ENCODE measurements at regions not wholly inside any gene's neighbourhood (a gene's known extent, or its start where the extent isn't known, plus 50 kb on each side); places are given as distances from the start of the nearest gene placed in this dataset.

GRCh38 chr6:14278006-14278405 lies 160.4 kb downstream of the CD83 start (continued):
- no peak for TF ChIP-seq USF2 (CRISPR knock-in tag; IDR thresholded peaks at IDR 0.05)
- TF ChIP-seq ZNF512 (CRISPR knock-in tag; IDR thresholded peaks at IDR 0.05; ENCODE audit: borderline replicate concordance), result no peak
- TF ChIP-seq E2F4 (CRISPR knock-in tag; IDR thresholded peaks at IDR 0.05; ENCODE audit: borderline replicate concordance, low read depth), result no peak
- no peak for TF ChIP-seq KAT7 (CRISPR knock-in tag; IDR thresholded peaks at IDR 0.05; ENCODE audit: borderline replicate concordance)
- no peak for TF ChIP-seq MAX (CRISPR knock-in tag; IDR thresholded peaks at IDR 0.05)
- TF ChIP-seq TEAD1 (CRISPR knock-in tag; IDR thresholded peaks at IDR 0.05), result no peak

GRCh38 chr6:14278446-14278845 lies 160.9 kb downstream of the CD83 start:
- Mint-ChIP-seq H3K27me3 (ENCODE audit: low read depth) (peaks cover 39% of the 10 kb centered on the region), H3K9me3 (peaks cover 9% of the 10 kb centered on the region), H3K36me3 (peaks cover 8% of the 10 kb centered on the region; the same call in 1 of the 2 replicates), H3K4me3 (no peak overlapping the region), H3K27ac (no peak overlapping the region), H3K4me1 (peaks cover 45% of the 10 kb centered on the region)
- CTCF ChIA-PET, result no interaction called here
- TF ChIP-seq PRRX2 (CRISPR knock-in tag; IDR thresholded peaks at IDR 0.05) (no peak), ATF6 (CRISPR knock-in tag; IDR thresholded peaks at IDR 0.05) (no peak), KAT7 (CRISPR knock-in tag; IDR thresholded peaks at IDR 0.05; ENCODE audit: borderline replicate concordance) (no peak), ZBTB43 (CRISPR knock-in tag; IDR thresholded peaks at IDR 0.05) (no peak), OVOL2 (CRISPR knock-in tag; IDR thresholded peaks at IDR 0.05; ENCODE audit: borderline replicate concordance) (no peak), E2F4 (CRISPR knock-in tag; IDR thresholded peaks at IDR 0.05; ENCODE audit: borderline replicate concordance, low read depth) (no peak), SMAD3 (CRISPR knock-in tag; IDR thresholded peaks at IDR 0.05; ENCODE audit: borderline replicate concordance) (no peak), ZNF671 (CRISPR knock-in tag; IDR thresholded peaks at IDR 0.05) (no peak), USF1 (CRISPR knock-in tag; IDR thresholded peaks at IDR 0.05) (no peak), TCF7 (CRISPR knock-in tag; IDR thresholded peaks at IDR 0.05; ENCODE audit: low read depth) (no peak), CBFB (CRISPR knock-in tag; IDR thresholded peaks at IDR 0.05; ENCODE audit: low read depth) (no peak), GABPB1 (CRISPR knock-in tag; IDR thresholded peaks at IDR 0.05) (no peak), ZNF396 (CRISPR knock-in tag; IDR thresholded peaks at IDR 0.05; ENCODE audit: borderline replicate concordance) (no peak), E2F1 (CRISPR knock-in tag; IDR thresholded peaks at IDR 0.05) (no peak), ZNF425 (CRISPR knock-in tag; conservative IDR thresholded peaks at IDR 0.05) (no peak), EMX1 (CRISPR knock-in tag; IDR thresholded peaks at IDR 0.05) (no peak)
- POLR2A ChIA-PET, result no interaction called here
- DNase-seq (ENCODE audit: low spot score), result no peak
- no peak for ATAC-seq
